HepG2 (cell line): ENCODE measurements at regions not wholly inside any gene's neighbourhood (a gene's known extent, or its start where the extent isn't known, plus 50 kb on each side); places are given as distances from the start of the nearest gene placed in this dataset.

Experiments used
- ATAC-seq: fragments of 200-7000 bp; cut with Tn5 transposase; 3 replicates; pipeline ENCODE4 v1.9.1; 2020; ENCODE audit warnings: mild to moderate bottlenecking, moderate library complexity
- BruUV-seq: library from RNA; stranded (reverse); fragments of 400-500 nt; replicated peaks from 2 replicates; lab custom pipeline; 2021; lab: Mats Ljungman, UMichigan
- CTCF ChIA-PET: fragments of 300-600 bp; formaldehyde crosslinking; extraction: SDS; loops from one replicate; lab custom pipeline; 2021; ENCODE audit warnings: low total read pairs, inconsistent platforms, low intra/inter-chr PET ratio; lab: Yijun Ruan, JAX
- POLR2A ChIA-PET: fragments of 350-600 bp; sonication (Branson Sonifier 250); formaldehyde crosslinking; loops from one replicate; lab custom pipeline; 2020; ENCODE audit warnings: antibody characterized with exemption, inconsistent platforms; lab: Yijun Ruan, JAX
- DNase-seq: peaks from one replicate; pipeline ENCODE4 v3.0.0-alpha.2; 2015; ENCODE audit warnings: low spot score
- FAIRE-seq: peaks from 3 replicates; lab custom pipeline; 2011; peaks lifted over from hg19 to GRCh38; lab: Jason Lieb, UNC
- H2AFZ ChIP-seq: one replicate; pipeline ENCODE4 v1.6.1; 2011; ENCODE audit warnings: low read length, inconsistent platforms
- H3K27ac ChIP-seq: fragments of 300-600 bp; 3 replicates; pipeline ENCODE4 v1.8.0; 2011; ENCODE audit warnings: mixed run types, mild to moderate bottlenecking, mixed read lengths, low read length, inconsistent platforms; ENCODE audit not compliant: insufficient read depth; ENCODE audit errors: extremely low read length
- H3K27me3 ChIP-seq, 2 experiments: fragments of 200-600 bp in 1 of 2; 2 replicates in 1 of 2; 3 replicates in 1 of 2; pipeline versions ENCODE4 v1.6.0 to v1.8.0; 2011; ENCODE audit warnings: low read length in 2 of 2, mild to moderate bottlenecking in 2 of 2, moderate library complexity in 2 of 2, inconsistent platforms in 1 of 2; ENCODE audit not compliant: insufficient read depth in 2 of 2, control insufficient read depth in 1 of 2
- H3K36me3 ChIP-seq, 2 experiments: fragments of 200-600 bp in 1 of 2; replicated peaks in 1 of 2; 2 replicates in 1 of 2; 3 replicates in 1 of 2; pipeline versions ENCODE4 v1.5.1 to v1.8.0; 2011; ENCODE audit warnings: low read length in 2 of 2, inconsistent platforms in 1 of 2; ENCODE audit not compliant: insufficient read depth in 2 of 2, control insufficient read depth in 1 of 2
- H3K4me1 ChIP-seq: 2 replicates; pipeline ENCODE4 v1.5.1; 2012; ENCODE audit warnings: low read length, inconsistent platforms; ENCODE audit not compliant: insufficient read depth
- H3K4me2 ChIP-seq: 2 replicates; pipeline ENCODE4 v1.6.0; 2011; ENCODE audit warnings: low read depth, low read length, inconsistent platforms
- H3K4me3 ChIP-seq, 3 experiments: fragments of 200-600 bp in 1 of 3; sonication (generic), shearing (Covaris generic) in 1 of 3; replicated peaks in 1 of 3; 2 replicates each; pipeline ENCODE4 v1.5.1; 2011 to 2016; ENCODE audit warnings: low read length in 3 of 3, inconsistent platforms in 2 of 3, low read depth in 2 of 3, mild to moderate bottlenecking in 2 of 3, control low read depth in 1 of 3, mixed read lengths in 1 of 3; ENCODE audit not compliant: insufficient read depth in 1 of 3
- H3K79me2 ChIP-seq: one replicate; pipeline ENCODE4 v1.6.1; 2011; ENCODE audit warnings: low read length, inconsistent platforms; ENCODE audit not compliant: insufficient read depth
- H3K9ac ChIP-seq: 2 replicates; pipeline ENCODE4 v1.6.0; 2011; ENCODE audit warnings: mild to moderate bottlenecking, low read depth, low read length, inconsistent platforms; ENCODE audit not compliant: insufficient read depth
- H3K9me3 ChIP-seq: 2 replicates; pipeline ENCODE4 v1.5.1; 2012; ENCODE audit warnings: mild to moderate bottlenecking, low read length
- H4K20me1 ChIP-seq: 2 replicates; pipeline ENCODE4 v1.6.0; 2011; ENCODE audit warnings: inconsistent platforms, mild to moderate bottlenecking, low read length, moderate library complexity; ENCODE audit not compliant: insufficient read depth
- SP140L ChIP-seq: sonication (generic); formaldehyde crosslinking; IDR thresholded peaks from 2 replicates; pipeline ENCODE4 v1.4.0; 2020; ENCODE audit warnings: missing genetic modification reagents, borderline replicate concordance
- TGIF2 ChIP-seq: IDR thresholded peaks from 2 replicates; pipeline ENCODE4 v1.6.1; 2016; ENCODE audit warnings: control low read depth, missing compliant biosample characterization
- ZNF792 ChIP-seq: IDR thresholded peaks from 2 replicates; pipeline ENCODE4 v1.6.1; 2016
- WGBS: methylation state at CpG from one replicate; pipeline ENCODE4 v1.1.6; 2017; ENCODE audit warnings: low lambda C conversion rate; 5-methylcytosine and 5-hydroxymethylcytosine counted together
- in situ Hi-C: cut with HindIII; loops from 2 replicates; pipeline ENCODE4 v1.10.0; 2017; ENCODE audit warnings: low pct_unique_long_range_greater_than_20kb; ENCODE audit not compliant: extremely low pct_ligation_motif_present
- intact Hi-C: fragments of 100-400 bp; cut with micrococcal nuclease; formaldehyde crosslinking; loops from one replicate; pipeline ENCODE4 v1.10.0; 2022; ENCODE audit not compliant: unreplicated experiment
- TF ChIP-seq, protein P1 (sequence below): sonication (generic); formaldehyde crosslinking; IDR thresholded peaks from 2 replicates; pipeline ENCODE4 v1.5.0; 2020; ENCODE audit warnings: missing genetic modification reagents

DNA sequence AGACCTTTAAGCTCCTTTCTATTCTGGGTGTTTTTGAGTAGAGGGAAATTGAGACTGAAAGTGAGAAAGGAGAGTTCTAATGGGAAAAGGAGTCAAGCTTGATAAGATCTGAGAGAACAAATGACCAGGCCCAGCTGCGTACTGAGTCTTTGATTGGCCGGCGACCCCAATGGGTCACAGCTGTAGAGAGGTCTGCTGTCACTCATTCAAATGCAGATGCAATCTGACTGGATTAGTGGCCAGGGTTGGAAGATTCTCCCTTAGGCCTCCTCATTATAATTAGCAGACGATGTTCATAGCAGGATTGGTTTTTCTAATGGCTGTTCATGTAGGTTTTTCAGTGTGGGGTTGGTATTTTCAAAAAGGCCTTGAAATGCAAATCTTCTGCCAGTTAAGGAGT is 127.2 kb upstream of the SLC25A13 start:
- CTCF ChIA-PET, result no interaction called here
- FAIRE-seq (no peak), DNase-seq (no peak), ATAC-seq (no peak)
- Histone ChIP-seq H3K4me2 (no peak overlapping the region), H3K79me2 (no peaks in the 10 kb centered on the region), H3K4me3 (no peak overlapping the region), H2AFZ (no peak overlapping the region), H3K36me3 (no peaks in the 10 kb centered on the region), H3K9ac (no peak overlapping the region), H3K27ac (no peak overlapping the region), H3K4me1 (peaks cover 11% of the 10 kb centered on the region), H3K9me3 (no peaks in the 10 kb centered on the region), H3K27me3 (no peaks in the 10 kb centered on the region), H4K20me1 (no peaks in the 10 kb centered on the region)
- TF ChIP-seq, protein P1, sequence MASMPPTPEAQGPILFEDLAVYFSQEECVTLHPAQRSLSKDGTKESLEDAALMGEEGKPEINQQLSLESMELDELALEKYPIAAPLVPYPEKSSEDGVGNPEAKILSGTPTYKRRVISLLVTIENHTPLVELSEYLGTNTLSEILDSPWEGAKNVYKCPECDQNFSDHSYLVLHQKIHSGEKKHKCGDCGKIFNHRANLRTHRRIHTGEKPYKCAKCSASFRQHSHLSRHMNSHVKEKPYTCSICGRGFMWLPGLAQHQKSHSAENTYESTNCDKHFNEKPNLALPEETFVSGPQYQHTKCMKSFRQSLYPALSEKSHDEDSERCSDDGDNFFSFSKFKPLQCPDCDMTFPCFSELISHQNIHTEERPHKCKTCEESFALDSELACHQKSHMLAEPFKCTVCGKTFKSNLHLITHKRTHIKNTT (CRISPR knock-in tag), result no peak
- TF ChIP-seq TGIF2 (CRISPR knock-in tag), result no peak
- WGBS, result 60% methylated on average over 4 of the region's 4 CpGs
- in situ Hi-C loops, result no loop called here
- POLR2A ChIA-PET, result no interaction called here
- BruUV-seq, result no TSS peak
- intact Hi-C loops, result no loop called here

DNA sequence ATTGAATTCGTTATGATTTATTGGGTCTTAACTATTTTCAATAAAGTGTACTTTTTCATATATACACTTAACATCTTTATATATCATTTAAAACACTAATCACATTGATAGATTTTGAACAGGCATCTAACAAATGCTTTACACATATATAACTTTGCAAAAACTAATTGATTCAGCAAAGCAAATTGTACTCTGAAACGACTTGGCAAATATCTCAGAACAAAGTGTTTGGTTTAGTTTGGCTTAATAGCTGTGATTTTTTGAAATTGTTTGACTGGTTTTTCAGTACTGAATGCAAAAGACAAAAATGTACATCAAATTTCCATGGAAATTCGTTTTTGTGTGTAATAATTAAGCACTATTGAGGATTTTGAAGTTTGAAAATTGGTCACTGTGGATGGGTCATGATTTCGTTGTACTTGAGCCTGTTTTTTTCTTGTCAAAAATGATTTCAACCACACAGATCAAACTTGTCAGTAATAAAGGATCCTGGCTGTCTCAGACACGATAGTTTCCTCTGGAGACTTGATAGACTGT is 125.3 kb upstream of the SLC25A13 start:
- no peak overlapping the region for H3K4me3 ChIP-seq
- intact Hi-C loops, result no loop called here
- ChIA-PET POLR2A (no interaction called here), CTCF (no interaction called here)
- H3K9me3 ChIP-seq, result no peaks in the 10 kb centered on the region
- no peak for TF ChIP-seq ZNF792 (CRISPR knock-in tag)
- TF ChIP-seq SP140L (CRISPR knock-in tag), result no peak
- H3K4me1 ChIP-seq, result peaks cover 5% of the 10 kb centered on the region
- WGBS, result 9% methylated on average over 5 of the region's 5 CpGs
- no peak for ATAC-seq
- no peaks in the 10 kb centered on the region for H3K36me3 ChIP-seq
- no peaks in the 10 kb centered on the region for H4K20me1 ChIP-seq
- no peak for FAIRE-seq
- H3K79me2 ChIP-seq, result no peaks in the 10 kb centered on the region
- H3K27me3 ChIP-seq, result no peaks in the 10 kb centered on the region
- DNase-seq, result no peak
- H3K27ac ChIP-seq, result no peak overlapping the region
- BruUV-seq, result no TSS peak
- H3K4me2 ChIP-seq, result no peak overlapping the region
- no peak overlapping the region for H3K9ac ChIP-seq
- H2AFZ ChIP-seq, result no peak overlapping the region
- in situ Hi-C loops, result no loop called here
